NCI-H2029 (cell line): ENCODE measurements at regions not wholly inside any gene's neighbourhood (a gene's known extent, or its start where the extent isn't known, plus 50 kb on each side); places are given as distances from the start of the nearest gene placed in this dataset.
A peak's percentile ranks its signal among the peaks of the same experiment; 100 is the strongest.

Experiments used
- DNase-seq: peaks from one replicate; lab custom pipeline; 2025; lab: John Stamatoyannopoulos, UW

DNA sequence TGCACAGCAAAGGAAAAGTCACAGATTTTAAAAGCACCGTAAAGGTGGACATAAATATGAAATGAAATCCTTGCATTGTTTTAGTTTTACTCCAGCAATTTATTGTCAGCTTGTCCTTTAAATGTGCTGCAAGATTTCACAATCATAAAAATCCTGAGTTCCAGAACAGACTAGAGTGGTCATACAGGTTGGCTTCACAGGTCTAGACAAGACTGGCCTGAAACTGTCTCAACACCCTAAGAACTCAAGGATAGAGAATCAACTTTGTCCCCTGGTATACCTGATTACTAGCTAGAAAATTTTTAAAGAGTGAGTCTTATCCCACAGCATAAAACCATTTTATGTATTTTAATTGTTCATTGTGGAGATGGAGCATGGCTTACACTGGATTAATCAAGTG is 521.7 kb upstream of the MCTP2 start:
- DNase-seq: no peak

DNA sequence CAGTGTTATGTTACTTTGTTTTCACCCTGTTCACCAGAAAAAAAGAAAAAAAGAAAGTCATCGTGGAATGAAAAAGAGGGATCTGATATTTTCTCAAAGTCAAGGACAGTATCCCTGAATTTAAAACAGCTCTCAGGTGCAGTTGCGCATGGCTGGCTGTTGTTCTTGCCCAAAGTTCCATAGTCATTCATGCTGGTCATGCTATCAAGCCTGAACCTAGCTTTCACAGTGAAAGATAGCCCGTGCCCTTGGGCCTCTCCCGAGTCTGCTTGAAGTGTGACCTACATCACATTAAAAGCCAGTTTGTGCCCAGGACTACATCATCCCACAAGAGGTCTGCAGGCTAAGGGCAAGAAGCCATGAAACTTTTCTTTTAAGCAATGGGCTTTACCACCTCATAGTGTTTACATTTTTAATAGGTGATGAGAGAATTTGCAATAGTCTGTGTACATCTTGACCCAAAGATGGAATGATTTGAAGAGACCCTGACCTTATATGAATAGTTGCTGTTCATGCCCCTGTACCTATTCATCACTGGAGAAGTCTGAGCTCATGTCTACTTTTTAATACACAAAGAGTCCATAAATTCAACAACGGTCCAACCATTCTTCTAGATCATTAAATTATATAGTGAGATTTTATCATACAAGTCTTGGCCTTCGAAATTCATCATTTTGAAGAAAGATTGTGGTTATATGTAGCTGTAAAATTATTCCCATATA is 522.5 kb upstream of the MCTP2 start:
- DNase-seq: no peak

DNA sequence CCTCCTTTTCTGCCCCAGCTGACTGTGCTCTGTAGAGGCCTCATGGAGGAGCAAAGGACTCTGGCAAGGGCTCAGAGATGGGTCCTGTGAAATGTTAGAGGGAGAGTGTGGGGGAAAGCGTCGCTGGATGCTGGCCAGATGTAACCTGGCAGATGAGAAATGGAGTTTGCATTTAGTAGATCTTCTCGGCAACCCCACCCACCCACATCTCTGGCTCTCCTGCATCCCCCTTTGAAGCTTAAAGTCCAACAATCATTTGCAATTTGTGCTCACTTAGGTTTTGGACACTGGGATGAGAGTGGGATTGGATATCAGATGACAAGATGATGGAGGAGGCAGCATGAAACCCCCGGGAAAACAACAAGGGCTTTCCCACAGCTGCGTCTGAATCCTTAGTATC is 523.6 kb upstream of the MCTP2 start:
- DNase-seq: no peak

DNA sequence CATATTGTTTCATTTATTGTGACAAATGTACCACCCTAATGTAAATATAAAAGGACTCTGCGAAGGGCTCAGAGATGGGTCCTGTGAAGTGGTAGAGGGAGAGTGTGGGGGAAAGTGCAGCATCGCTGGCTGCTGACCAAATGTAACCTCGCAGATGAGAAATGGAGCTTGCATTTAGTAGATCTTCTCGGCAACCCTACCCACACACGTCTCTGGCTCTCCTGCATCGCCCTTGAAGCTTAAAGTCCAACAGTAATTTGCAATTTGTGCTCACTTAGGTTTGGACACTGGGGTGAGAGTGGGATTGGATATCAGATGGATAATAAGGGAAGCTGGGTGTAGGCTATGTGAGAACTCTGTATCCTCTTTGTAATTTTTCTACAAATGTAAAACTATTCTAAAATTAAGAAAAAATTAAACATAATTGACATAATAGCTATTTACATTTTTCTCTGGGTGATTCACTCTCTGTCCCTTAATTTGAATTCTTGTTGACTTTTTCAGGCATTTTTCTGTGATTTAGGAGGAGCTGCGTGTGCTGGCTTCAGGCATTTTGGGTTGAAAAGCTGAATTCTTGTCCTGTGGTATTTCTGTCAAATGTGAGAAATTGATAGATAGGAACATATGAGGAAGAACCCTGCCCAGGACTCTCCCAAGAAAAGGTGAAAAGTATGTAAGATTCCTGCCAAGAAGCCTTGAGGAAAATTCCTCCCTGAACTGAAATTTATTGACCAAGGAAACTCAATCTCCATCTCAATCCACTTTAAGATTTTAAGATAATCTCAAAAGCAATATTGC is 524.7 kb upstream of the MCTP2 start:
- no peak for DNase-seq

DNA sequence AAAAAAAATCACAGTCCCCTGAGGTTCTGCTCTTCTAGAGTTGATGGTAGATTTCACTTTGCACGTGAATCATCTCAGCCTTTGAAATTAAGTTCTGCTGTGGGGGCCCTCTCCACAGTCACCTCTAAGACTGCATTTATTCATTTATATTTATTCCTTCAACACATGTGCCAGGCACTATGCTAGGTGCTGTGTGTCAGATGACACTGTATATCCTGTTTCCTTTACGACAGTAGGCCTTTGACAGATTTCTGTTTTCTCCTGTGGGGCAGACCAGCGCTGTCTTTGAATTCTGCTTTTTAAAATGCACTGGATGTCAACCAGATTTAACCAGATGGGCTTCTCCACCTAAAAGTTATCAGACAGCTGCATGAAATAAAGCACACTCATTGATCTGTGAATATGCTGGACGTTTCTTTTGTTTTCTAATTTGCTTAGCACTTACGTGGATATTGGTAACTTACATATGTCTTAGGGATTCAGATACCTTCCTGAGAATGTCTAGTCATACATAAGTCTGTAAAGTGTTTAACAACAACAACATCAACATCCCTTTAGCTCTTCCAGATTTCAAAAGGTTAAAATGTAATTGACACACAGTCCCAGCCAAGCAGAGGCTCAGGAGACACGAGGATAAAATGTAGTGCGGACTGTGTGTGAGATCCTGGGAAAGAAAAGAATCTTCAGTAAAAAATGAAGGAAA is 525.5 kb upstream of the MCTP2 start:
- no peak for DNase-seq

DNA sequence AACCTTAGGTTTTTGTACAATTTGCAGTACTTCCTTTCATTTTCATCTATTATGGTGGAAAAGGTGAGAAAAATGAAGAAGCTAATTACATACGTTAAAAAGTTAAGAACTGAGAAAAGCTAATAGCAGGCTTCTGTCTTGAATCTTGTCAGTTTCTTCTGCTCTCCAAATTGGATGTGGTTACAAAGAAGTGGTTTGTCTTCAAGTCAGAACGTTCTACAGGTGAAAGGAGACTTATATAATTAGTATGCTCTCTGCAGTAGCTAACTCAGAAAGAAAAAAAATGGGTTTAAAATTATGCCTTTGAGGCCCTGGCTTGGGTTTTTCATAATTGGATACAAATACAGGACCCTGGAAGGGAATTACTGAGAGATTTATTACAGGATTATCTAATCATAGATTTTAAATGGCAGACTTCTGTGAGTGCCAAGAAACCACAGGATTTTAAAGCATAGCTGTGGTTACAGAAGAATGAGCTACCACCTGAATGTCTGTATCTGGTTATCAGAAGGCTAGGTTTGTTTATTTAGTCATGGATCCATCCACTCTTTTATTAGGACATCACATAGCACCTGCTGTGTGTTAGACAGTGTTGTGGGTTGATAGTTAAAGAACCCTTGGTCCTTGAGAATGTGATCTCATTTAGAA is 528.1 kb upstream of the MCTP2 start:
- peak; percentile 26 for DNase-seq

DNA sequence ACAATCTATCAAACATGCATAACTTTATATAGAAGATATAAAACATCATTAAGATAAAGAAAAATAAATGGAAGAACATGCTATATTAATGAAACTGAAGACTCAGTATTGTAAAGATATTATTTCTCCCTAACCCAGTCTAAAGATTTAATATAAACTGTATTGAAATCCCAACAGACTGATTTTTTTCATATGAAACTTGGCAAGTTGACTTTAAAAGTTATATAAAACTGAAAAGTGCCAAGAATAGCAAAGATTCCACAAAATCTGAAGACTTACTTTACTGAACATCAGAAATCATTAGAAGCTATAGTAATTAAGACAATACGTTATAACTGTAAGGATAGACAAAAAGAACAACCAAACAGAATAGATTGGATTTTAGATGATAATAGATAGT is 531.3 kb upstream of the MCTP2 start:
- DNase-seq: no peak

DNA sequence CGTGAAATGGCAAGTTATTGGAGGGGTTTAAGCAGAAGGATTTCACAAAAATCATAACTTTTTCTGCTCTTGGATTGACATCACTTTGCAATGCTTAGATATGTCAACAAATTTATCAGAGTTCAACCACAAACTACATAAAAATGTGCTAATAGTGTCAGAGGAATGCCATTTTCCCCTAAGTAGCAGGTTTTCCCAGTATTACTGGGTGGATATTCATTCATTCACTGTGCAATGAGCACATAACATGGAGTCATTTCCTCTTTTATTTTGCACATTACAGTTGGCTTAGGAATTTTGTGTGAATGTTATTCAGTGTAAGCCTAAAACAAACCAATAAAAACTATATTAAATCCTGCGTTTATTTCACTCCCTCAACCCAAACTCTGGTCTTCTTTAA is 537.3 kb upstream of the MCTP2 start:
- no peak for DNase-seq

DNA sequence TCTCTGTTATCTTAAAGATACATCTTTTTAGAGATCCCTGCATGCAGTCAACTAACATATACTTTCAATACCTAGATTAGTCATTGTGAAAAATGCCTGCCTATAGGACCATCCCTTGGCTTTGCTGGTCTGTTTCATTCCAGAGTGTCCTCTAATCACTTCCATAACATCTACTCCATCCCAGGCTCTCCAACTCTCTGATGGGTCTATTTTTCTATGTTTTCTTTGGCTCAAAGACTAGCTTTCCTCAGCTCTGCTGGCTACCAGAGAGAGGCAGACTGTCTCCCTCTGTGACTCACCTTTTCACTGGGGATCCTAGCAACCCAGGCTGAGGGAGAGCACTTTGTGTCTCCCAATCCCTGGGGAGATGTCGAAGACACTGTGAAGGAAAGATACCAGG is 547.7 kb upstream of the MCTP2 start:
- no peak for DNase-seq

DNA sequence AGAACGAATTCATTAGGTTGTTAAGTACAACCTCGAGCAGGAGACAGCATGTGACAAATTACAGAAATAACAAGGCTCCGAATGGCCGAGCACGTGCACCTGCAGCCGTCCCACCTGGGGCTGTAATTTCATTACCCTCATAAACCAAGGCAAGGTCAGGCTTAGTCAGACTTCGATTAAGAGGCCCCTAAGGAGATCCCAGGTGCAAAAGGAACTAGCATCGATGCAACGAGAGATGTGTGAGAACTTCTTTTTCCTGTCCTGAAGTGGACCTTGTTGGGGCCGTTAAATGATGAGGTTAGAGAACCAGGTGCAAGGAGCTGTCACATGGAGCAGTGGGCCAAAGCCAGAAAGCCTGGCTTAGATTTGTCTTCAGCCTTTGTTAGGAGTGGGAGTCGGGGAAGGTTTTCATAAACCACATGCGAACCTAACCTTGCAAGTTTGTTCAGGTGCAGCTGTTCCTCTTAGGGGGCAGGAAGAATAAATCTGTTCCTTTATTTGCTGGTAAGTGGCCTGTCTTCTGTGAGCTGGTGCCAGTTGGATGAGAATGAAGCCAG is 559.9 kb upstream of the MCTP2 start:
- DNase-seq: no peak

DNA sequence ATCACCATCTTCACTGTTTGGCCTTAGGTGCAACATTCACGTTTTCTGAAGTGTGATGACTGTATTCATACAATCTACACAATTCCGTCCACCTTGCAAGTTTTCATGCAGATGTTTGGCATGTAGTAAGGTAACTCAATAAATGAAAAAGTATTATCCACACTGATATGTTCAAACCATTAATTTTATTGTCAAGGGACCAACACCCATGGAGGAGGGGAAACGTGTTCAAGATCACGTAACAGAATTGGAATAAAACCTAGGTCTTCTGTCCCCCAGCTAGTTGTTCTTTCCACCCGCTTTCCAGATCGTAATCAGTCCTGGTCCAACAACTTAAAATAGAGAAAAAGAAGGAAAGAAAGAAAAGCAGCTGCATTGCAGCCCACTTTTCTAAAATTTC is 560.4 kb upstream of the MCTP2 start:
- DNase-seq: no peak

DNA sequence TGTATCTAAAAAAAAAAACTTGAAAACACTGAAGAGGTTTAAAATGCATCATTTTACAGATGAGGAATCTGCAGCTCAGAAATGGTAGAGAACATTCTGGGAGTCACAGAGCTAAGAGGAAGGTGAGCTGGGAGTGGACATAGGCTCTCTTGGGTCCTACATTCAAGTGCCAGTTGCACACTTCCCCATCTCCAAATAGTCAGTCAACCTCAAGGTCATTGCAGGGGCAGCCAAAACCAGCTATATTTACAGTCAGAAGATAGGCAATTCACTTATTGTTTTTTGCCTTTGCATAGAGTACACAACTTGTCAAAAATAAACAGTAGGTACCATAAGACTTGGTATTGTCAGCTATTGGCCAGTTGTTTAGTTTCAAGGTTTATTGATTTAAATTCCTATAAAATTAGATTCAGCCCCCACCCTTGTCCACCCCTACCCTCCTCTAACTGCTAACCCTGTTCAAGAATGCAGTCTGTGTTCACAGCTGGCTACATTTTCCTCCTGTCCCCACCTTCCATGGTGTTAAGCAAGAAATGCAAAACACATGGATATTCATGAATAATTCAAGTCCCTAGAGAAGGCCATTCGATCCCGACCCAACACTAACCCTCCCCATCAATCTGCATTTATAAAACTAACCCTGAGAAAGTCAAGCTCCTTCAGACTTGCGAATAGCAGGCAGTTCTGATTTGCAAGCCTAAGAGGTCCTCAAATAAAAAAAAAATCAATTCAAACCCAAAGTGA is 567.0 kb upstream of the MCTP2 start:
- DNase-seq: no peak

DNA sequence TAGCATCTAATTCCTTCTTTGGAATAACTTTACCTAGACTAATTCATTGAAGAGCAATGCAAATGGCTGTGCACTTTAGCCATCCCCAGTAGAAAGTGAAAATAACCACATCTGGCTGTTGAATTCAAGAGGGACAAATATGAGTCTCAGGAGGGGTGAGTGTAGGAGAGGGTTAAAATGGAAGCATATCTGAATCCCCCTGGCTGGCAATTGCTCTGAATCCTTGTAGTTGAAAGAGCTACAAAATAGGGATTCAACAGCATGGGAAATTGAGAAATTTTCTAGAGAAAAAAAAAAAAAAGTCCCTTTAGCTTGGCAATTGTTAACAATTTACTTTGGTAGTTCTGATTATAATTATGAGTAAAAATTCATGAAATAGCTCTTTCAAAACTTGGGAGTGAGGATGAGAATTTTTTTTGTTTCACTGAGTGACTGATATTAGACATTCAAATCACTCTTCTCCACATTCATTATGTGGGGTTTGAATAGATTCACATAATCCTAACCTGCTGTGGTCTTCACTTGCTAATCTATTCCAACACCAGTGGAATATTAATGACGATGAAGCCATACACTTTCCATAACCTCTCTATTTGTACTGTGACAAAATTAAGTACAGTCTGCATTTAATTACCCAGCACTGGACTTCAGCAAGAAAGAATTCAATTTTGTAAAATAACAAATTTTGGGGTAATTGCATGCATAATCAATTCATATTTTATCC is 569.0 kb upstream of the MCTP2 start:
- DNase-seq: no peak

DNA sequence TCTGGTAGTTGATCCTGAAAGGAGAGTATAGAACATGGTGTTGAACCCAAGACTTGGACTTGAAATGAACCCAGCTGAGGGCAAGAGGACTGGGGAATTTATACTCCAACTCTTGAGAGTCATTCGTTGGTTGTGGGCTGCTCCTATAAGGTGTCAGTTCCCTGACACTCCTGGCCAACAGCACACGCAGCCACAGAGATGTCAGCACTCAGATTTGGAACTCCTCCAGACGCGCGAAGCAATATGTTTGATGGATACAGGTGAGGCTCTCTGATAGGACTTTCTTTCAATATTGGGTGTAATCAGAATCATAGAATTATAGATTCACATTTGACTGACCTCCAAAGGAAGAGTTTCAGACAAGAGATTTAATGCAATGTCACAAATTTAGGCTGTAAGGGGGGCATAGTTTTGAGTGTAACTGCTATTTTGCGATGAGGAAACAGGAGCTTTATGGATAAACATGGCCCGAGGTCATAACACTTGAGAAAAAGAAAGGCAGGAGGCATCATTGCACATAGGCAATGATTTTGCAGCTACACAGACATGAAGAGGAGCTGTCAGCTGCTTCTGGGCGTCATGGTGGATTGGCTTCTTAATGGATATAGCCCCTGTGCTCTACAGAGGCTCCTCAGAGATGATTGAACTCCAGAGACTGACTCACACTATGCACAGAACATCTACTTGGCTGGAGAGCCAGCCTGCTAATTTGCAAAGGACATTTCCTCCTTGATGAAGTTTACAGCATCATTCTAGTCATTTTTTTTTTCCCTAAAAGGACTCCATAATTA is 569.2 kb upstream of the RGMA start:
- DNase-seq: no peak

DNA sequence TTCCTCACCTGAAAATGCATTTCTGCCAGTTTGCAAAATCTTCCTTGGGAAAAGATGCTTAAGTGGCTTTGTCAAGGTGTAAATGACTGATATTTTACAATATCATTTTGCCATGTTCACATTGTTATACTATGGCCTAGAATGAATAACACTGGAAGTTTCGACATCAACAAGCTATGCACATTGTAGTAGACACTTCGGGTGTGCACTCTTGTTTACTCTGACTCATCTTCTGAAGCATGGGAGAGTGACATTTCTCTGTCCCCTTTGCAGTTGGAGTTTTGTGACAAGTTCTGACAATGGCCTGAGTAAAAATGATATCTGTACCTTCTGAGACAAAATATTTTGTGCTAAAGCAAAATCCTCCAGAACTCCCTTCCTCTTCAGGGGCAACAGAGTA is 567.0 kb upstream of the RGMA start:
- DNase-seq: no peak

DNA sequence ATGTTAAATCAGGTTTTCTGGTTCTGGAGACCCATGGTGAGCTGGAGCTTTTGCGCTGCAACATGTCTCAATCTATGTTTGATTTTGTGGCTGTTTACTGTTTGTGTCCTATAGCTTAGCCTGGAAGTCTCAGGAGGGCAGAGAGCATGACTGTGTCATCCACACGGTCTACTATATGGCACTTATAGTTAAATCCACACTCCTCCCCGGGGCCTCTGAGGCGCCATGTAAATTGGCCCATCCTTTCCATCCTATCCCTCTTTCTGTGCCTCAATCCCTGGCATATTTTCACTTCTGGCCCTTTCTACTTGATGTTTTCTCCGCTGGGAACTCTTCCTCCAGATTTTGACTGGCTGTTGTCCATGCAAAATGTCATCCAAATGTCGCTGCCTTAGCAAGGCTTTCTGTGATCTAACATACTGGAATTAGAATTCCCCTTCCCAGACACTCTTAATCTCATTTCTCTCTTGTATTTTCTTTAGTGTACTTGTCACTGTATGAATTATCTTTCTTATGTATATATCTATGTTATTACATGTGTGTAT is 560.8 kb upstream of the RGMA start:
- no peak for DNase-seq

DNA sequence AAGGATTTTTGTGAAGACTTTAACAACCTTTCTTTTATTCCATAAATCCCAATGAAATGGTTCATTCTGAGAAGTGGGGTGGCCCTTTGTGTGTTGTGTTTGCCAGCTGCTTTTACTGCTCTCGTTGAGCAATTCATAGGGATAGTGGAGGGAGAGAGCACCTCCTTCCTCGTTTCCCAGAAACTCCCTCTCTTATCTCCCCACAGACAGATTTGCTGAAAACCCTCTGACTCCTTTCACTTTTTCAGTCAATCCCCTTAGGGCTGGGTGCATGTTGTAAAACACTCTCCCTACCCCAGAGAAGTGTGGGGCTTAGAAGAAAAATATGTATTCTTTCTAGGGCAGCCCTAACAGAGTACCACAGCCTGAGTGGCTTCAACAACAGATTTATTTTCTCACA is 557.2 kb upstream of the RGMA start:
- no peak for DNase-seq

DNA sequence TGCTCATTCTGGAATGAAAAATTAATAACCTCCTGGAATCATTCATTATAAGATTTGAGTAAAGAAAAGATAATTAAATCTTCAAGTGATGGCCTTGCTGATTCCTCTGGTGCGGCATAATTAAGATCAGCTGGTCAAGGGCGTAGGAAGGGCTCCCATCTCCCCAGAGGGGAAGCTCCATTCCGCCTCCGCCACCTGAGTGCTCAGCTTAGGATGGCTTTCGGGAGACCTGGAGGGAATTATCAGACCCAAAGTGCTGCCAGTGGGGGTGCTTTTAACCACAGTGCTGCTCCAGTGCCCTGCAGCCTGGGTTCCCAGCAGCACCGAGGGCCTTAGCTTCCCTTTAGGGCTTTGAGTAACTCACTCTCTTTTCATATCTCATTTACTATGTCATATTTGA is 556.6 kb upstream of the RGMA start:
- no peak for DNase-seq

DNA sequence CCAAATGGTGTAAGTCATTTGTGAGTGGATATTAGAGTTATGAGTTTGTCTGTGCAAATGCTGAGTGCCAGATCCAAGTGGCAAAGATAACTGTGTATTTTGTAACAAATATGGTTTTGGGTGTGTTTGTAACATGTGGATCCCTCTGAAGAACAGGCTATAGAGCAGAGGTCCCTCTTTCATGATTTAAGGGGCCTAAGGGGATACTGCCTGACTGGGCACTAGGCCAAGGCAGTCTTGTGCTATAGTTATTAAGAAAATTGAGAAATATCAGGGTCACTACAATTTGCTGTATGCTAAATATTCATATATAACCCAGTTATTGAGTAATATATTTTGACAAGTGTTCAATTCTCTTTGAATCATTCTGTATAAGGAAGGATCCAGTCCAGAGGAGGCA is 555.6 kb upstream of the RGMA start:
- DNase-seq: no peak
